ENCODE measurements at regions not wholly inside any gene's neighbourhood (a gene's known extent, or its start where the extent isn't known, plus 50 kb on each side); places are given as distances from the start of the nearest gene placed in this dataset.
"Not testable (repeated sequence)": the region's sequence is repeated elsewhere in the genome, so short reads cannot be mapped to it uniquely, and the experiment has no call there.

DNA sequence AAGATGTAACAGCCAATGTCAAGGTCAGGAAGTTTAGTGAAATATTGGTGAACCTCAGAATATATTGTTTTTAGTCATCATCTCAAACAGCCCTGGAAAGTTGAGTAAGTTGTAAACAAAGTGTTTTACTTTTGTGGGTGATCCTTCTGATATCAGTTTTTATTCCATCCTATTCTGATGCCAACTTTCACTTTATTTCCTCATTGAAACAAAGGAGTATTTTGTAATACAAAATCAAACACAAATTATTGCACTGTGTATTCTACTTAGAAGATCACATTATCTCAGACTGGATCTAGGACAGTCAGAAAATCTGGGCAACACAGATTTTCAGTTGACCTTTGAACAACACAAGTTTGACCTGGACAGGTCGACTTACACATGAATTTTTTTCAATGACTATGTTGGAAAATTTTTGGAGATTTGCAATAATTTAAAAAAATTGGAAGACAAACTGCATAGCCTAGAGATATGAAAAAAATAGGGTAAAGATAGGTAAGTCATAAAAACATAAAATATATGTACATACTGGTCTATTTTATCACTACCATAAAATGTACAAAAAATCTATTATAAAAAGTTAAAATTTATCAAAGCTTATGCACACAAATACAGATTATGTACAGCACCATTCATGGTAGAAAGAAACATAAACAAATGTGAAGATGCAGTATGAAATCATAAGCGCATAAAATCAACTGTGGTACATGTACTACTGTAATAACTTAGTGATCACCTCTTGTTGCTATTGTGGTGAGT, 709.1 kb upstream of the FAM241A start:
- no peak for DNase-seq

DNA sequence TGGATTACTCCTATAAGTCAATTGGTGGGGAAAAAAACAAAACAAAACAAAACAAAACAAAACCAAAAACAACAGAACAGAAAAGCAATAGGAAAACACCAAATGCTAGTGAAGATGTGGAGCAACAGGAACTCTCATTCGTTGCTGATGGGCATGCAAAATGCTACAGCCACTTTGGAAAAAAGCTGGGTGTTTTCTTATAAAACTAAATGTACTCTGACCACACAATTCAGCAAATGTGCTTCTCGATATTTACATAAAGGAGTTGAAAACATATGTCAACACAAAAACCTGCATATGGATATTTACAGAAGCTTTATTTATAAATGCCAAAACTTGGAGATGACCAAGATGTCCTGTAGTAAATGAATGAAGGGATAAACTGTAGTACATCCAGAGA, 703.6 kb upstream of the FAM241A start:
- DNase-seq: no peak

DNA sequence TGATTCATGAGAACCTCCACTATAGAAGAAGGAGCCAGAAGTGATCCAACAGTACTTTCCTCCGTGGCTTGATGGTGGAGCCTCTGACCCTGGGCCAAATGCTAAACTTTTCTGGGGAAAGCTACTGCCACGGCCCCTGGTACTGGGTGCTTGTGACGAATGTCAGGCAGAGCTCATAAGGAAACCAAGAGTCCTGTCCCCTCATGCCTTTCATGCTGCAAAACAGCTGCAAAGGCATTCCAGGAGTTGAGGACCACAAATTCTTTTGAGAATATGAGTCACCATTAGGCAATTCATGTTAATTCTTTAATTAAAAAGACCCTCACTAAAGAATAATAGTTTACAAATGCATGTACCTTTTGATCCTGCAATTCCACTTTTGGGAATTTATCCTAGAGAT, 700.4 kb upstream of the FAM241A start:
- not testable (repeated sequence) for DNase-seq

DNA sequence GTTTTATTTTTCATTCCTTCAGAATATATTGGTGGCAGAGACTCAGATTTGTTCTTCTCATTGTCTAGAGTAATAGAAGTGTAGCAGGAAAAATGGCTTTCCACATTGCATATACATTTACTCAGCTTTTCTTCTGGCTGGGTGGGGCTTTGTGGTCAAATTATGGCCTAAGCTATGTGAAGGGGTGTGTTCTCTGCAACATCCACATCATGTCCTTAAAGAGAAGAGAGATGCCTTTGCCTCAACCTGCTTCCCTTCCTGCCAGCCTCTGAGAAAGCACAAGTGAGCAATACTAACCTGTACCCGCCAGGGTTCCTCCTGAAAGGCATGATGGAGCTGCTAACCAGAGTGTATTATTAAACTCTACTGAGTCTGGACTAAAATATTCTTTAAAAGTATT, 695.6 kb upstream of the FAM241A start:
- DNase-seq: no peak

DNA sequence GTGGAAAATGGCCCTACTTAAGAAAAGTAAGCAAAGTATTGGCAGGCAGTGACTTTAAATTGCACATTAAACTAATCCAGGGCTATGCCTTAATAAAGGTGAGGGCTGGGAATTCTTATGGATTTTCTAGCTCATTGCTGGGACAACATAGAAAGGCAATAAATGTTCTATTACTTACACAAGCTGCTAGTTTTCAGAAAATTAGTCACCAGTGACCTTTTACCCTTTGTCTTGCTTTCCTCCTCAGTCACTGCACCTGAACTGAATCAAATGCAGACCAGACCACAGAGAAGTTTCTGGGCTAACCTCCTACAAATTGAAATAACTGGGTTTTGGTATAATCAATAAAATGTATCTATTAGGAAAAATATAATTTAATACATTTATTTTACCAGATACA, 694.4 kb upstream of the FAM241A start:
- DNase-seq: peak; percentile 43

DNA sequence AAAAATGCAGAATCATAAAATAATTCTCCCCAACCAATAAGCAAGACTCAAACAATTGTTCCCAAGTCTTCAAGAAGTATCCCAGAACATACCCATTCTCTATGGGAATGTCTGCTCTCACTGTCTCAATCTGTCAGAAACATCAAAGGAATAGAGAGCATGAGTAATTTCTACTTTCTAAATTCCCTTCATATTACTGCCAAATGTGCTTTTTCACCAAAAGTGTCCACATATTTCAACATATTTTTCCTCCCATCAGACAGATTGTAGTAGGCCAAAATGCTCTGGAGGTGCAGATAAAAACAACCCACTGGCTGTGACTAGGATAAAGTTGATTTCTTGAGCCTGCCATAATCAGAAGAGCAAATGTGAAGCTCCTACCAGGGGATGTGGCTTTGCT, 692.0 kb upstream of the FAM241A start:
- no peak for DNase-seq

DNA sequence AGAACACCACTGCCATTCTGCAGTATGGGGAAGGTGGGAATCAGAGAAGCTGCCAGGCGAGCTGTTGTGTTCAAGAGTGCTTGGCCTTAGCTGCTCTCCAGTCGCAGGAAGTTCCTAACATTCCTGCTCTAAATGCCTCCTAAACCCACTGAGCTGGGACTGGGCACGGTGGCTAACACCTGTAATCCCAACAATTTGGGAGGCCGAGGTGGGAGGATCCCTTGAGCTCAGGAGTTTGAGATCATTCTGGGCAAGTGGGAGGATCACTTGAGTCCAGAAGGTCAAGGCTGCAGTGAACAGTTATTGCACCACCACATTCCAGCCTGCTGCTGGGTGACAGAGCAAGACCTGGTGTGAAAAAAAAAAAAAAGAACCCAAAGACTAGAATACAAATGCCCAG, 690.3 kb upstream of the FAM241A start:
- no peak for DNase-seq

DNA sequence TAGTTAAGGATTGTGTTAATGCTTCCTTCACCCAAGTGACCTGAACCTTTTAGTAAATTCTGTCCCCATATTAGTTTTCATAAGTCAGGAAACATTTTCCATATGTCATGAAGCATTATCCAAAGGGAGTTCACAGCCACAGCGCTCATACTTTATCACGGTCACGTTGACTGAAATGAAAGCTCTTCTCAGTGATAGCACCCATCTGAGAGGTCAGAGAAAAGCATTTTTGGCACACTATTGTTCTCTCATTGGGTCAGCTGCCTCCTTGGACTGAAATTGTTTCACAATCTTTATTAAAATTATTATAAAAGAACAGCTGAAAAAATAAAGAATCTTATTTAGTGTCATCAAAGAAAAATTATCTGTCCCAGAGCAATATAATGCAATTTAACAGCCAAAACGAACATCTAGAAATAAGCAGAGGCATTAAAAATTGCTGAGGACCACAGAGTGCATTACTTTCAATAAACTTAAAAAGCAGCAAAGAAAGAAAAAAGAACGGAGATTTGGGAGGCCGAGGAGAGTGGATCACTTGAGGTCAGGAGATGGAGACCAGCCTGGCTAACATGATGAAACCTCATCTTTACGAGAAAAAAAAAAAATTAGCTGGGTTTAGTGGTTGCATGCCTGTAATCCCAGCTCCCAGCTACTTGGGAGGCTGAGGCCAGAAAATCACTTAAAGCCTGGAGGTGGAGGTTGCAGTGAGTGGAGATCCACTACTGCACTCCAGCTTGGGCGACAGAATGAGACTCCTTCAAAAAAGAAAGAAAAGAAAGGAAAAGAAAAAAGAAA, 680.8 kb upstream of the FAM241A start:
- no peak for DNase-seq

DNA sequence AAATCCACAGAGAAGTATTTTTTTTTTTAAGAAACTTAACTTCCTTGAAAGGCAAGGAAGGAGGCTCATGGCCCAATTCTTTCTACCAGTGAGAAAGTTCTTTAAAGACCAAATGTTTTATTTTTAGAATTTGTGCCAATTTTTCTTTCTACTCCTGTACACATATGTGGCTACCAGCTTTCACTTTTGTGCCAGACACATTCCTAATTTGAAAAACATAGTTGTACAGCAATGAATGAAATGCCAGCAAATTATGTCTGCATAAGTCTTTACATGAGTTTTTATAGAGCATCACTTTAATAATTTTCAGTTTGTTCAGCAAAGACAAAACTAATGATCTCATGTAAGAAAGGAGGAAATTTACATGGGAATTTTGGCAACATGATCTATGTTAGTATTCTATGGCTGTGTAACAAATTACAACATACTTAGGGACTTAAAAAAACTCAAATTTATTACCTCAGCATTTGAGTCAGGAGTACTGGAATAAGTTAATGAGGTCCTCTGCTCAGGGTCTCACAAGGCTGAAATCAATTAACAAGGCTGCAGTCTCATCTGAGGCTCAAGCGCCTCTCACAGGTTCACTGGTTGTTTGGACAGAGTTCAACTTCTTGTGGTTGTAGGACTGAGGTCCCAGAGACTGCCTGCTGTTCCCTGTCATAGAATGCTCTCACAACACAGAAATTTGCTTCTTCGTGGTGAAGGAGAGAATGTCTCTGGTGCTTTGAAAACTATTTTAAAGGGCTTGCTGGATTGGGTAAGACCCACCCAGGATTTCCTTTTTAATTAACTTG, 678.2 kb upstream of the FAM241A start:
- no peak for DNase-seq

DNA sequence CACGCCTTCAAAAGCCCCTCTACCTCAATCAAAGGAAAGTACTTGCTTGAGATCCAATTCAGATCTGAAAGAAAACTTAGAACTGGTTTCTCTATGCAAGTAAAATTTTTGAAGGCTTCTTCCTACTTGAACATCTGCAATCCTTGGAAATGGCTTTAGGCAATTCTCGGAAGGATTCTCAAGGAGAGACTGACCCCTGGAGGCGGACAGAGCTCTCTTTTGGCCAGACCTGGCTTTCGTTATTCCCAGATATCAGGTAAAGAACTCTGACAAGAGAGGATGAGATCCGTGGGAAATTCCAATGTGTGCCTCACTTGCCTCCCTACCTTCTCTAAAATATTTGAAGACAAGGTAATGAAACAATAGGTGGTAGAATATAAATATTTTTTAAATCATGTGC, 670.3 kb upstream of the FAM241A start:
- peak; percentile 46 for DNase-seq

DNA sequence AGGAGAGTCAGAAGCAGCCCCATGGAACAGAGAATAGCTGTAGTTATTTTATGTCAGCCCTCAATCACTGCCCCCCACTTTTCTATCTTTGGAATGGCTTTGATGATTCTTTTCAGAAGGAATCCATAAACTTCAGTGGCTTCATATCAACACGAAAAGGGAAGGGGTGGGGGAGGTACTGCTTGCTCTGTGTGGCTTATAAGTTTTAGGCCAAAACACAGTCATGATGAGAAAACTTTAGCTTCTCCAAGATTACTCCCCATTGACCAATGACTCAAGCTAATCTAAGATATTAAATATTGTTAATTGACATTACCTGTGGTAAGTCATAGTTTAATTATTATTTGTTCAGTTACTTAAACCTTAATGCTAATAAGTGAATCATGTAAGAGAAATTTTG, 669.6 kb upstream of the FAM241A start:
- no peak for DNase-seq

DNA sequence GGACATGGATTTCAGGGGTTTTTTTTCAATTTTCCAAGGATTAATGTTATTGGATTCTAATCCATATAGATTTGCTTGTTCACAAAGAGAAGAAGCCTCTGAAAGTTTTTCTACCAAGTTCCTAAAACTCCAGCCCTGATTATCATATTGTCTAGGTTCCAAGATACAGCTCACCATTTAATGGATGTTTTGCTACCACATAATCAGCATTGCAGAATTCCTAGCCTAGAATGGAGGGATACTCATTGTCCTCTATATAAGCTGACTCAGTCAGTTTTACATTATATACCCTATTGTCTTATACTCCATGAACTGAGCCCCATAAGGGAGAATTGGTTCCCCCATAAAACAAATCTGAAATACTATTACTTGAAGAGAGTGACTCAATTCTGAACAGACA, 664.7 kb upstream of the FAM241A start:
- no peak for DNase-seq

DNA sequence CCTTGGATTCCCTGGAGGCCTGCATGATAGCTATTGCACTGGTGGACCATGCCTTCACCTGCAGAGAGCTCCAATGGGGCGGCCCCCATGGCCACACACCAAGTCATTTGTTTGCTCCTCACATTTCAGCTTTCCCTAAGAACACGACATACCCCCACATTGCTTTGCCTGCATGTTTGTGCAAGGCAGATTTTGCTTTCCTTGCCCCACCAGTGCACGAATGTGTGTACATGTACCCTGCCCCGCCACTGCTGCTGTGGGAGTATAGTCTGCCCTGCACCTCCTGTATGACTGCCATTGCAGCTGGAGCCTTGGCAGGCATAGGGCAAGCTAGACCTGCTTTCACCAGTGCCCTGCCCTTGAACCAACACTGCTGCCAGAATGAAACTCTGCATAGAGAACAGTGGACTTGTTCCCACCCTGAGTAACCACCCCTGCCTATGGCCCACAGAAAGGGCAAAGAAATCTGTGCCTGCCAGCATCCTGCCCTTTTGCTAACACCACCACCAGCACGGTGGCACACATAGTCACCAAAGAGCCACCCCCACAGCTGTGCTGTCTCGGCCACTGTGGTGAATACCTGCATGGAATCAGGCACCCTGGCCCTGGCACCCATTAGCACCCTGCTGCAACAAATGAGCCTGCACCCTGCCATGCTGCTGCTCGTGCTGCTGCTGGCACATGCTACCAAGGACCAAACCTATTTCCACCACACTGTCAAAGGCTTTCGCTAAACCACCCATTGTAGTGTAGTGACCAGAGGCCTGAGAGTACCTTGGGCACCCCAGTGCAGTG, 661.7 kb upstream of the FAM241A start:
- no peak for DNase-seq

DNA sequence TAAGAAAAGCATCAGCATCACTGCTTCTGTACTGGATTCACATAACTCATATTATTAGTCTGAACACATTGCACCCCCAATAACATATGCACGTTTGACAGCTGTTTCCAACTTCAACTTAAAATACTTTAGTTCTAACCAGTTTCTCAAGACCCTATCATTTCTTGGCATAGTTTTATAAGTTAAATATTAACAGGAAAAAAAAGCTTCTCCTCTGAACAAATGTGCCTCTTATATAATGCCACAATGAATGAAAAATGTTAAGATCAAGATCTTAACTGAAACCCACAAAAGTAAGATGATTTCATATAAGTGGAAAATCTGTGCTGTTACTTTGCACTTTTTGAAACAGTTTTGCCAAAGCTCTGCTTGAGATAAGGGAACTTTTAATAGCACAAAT, 652.8 kb upstream of the FAM241A start:
- DNase-seq: no peak

DNA sequence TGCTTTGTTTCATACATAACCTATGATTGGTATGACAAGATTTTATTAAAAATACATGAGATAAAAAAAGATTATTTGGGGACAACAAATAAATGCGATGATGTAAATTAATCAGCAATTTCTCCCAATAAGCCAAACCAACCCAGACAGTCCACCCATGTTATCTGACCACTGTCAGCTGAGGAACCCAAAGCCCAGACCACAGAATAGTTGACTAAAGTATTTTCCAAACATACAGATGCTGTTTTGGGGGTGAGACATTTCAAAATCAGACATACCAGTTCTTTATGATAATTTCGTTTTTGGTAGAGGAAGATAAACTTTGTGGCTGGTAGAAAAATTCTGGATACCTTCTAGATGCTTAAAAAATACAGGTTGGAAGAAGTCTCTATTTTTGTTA, 650.8 kb upstream of the FAM241A start:
- DNase-seq: no peak

DNA sequence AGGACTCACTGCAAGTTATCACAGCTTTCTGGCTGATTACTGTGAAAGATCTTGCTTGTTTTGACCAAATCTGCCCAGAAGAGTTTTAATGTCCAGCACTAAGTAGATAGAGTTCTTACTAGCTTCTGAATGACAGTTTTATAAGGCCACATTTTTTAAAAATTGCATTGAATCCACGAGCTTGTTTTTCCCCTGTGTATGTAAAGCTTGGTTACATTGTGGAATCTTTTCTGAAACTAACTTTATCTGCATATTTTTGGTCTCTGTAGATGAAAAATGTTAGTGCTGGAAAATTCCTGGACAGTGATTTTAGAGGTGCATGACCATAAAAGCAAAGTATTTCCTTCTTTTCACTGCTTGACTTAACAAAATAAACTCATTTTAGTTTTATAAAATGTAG, 650.3 kb upstream of the FAM241A start:
- no peak for DNase-seq

DNA sequence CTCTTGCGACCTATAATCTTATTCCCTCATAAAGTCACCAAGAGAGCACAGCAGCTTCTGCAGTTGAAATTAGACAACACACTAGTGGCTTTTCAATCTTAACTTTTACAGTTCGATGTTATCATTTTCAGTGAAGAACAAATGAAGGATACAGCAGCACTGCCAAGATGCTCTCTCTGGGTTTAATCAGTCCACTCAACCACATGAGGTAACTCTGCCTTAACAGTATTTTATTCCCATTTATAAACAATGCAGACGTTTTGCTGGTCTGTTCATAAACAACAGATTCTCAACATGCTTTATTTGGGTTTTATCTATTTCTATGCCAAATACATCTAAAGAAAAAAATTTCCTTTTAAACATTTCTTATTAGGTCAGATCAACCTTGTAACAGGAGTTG, 646.0 kb upstream of the FAM241A start:
- DNase-seq: no peak

DNA sequence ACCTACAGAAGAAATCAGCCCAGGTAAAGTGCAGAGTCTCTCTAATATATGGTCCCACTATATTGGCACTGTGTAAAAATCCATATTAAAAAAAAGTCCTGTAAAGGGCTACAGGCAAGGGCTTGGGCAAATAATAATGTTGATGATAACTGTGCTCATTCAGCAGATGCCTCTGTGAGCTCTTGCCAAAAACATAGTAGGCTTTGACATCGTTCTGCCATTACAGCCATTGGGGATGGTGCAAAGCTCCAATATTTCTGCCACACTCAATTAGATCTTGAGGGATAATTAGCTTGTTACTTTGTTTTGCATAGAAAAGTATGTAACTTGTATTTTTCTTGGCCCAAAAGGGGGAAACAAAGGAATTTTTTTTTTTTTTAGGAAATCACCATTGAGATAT, 645.5 kb upstream of the FAM241A start:
- DNase-seq: no peak

DNA sequence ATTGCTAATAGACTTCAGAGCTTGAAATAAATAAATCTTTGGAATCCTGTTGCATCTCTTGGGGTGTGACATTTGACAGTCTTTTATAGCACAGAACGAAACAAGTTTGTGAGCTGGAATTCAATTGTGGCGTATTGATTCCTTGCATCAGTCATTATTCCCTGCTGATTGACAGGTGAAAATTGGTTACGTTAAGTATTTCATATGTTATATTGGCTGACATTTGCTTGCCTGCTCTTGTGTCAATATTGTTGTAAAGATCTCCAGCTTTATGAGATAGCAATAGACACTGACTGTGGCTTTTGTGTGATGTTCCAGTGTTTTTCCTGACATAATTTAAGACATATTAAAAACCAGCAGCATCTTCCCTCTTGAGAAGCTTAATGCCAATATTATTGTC, 644.4 kb upstream of the FAM241A start:
- no peak for DNase-seq

DNA sequence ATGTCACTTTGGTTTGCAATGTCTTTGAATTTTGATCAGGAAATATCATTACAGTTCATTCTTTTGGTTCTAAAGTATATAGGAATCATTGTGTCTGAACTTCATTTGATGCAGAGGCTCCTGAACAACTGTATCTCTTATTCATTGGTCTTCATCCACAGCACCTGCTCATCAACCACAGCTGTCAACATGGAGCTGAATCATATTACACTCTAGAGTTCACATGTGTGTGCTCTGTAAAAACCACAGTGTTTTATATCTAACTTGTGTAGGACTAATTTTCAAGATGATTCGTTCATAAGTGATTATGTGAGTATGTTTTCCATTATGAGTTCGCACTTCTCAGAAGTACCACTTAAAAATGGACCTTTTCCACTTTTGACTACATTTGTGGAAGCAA, 643.3 kb upstream of the FAM241A start:
- DNase-seq: no peak

DNA sequence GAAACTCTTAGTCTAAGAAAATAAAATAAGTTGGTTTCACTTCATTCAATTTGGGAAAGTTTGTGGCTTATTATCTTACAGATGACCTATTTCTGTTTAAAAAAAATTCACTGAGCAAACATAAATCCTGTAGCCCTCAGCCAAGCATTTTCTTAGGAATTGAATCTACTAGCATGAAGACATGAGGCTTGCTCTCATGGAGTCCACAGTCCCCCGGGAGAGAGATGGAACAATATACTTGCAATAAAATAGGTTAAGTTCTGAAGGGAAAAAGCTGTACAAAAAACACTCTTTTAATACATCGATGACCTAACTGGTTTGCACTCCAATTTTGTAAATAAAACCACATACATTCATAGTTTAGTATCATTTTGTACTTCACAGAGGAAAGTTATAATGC, 642.6 kb upstream of the FAM241A start:
- no peak for DNase-seq

DNA sequence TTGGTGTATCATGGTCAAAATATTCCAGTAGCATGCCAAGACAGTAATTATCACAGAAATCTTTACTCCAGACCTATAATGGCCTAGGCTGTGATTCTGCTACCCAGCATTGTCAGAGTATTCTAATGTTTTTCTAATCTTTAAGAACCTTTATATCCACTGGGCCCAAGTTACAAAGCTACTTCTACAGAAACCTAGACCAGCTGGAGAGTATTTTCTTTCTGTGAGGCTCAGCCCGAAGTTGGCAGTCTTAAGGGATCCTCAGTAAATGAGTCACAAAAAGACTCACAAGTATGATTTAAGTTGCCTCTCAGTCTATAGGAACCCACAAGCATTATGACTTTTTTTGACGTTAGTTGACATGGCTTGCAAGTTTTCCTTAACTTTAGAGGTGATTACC, 638.5 kb upstream of the FAM241A start:
- DNase-seq: no peak

DNA sequence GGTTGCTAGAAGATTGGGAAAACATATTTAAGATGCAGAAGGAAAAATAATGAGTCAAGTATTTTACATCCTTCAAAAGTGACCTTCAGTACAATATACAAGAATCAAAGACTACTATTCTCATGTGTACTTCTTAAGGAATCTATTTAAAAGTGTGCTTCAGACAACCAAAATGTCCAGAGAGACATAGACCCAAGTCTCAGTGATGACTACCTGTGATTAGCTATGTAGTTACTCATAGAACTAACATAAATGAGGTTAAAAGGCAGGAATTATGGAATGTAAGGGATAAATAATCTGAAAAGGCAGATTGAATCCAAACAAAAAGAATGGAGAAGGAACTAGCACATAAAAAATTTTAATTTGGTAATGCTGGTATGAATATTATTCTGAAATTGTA, 634.7 kb upstream of the FAM241A start:
- no peak for DNase-seq

Measured in kidney glomerular epithelial cell (primary cell).